MCF 10A (cell line): ENCODE measurements at regions not wholly inside any gene's neighbourhood (a gene's known extent, or its start where the extent isn't known, plus 50 kb on each side); places are given as distances from the start of the nearest gene placed in this dataset.

ENCODE experiments used
- BruUV-seq: library from RNA; stranded (reverse); fragments of 400-500 nt; replicated peaks from 2 replicates; lab custom pipeline; 2021; lab: Mats Ljungman, UMichigan
- CTCF ChIA-PET: fragments of 300-600 bp; sonication (Branson Sonifier 250); formaldehyde crosslinking; extraction: SDS; loops from one replicate; lab custom pipeline; 2021; ENCODE audit warnings: antibody characterized with exemption, inconsistent platforms; lab: Yijun Ruan, JAX
- POLR2A ChIA-PET: fragments of 300-600, 350-650 bp; sonication (Branson Sonifier 250); formaldehyde crosslinking; extraction: SDS; loops from one replicate; lab custom pipeline; 2020; ENCODE audit warnings: antibody characterized with exemption, inconsistent platforms; lab: Yijun Ruan, JAX
- DNase-seq: peaks from one replicate; pipeline ENCODE4 v3.0.0-alpha.2; 2018; ENCODE audit not compliant: unreplicated experiment
- H3K27ac Mint-ChIP-seq: one replicate; pipeline ENCODE4 v1.8.0; 2022; ENCODE audit warnings: mild to moderate bottlenecking, low read depth, mixed read lengths; ENCODE audit not compliant: unreplicated experiment
- H3K27me3 Mint-ChIP-seq: one replicate; pipeline ENCODE4 v1.8.0; 2022; ENCODE audit warnings: mixed read lengths; ENCODE audit not compliant: insufficient read depth, unreplicated experiment
- H3K36me3 Mint-ChIP-seq: one replicate; pipeline ENCODE4 v1.8.0; 2022; ENCODE audit warnings: mild to moderate bottlenecking, moderate library complexity, mixed read lengths; ENCODE audit not compliant: insufficient read depth, unreplicated experiment
- H3K4me1 Mint-ChIP-seq: one replicate; pipeline ENCODE4 v1.8.0; 2022; ENCODE audit warnings: mixed read lengths; ENCODE audit not compliant: insufficient read depth, unreplicated experiment
- H3K4me3 Mint-ChIP-seq: one replicate; pipeline ENCODE4 v1.8.0; 2022; ENCODE audit warnings: mild to moderate bottlenecking, moderate library complexity, mixed read lengths; ENCODE audit not compliant: unreplicated experiment
- H3K9me3 Mint-ChIP-seq: one replicate; pipeline ENCODE4 v1.8.0; 2022; ENCODE audit warnings: mixed read lengths; ENCODE audit not compliant: unreplicated experiment
- CTCF ChIP-seq: fragments of 200-600 bp; IDR thresholded peaks from one replicate; pipeline ENCODE4 v1.8.0; 2022; ENCODE audit warnings: antibody characterized with exemption, mild to moderate bottlenecking; ENCODE audit not compliant: unreplicated experiment
- intact Hi-C: fragments of 100-400 bp; cut with micrococcal nuclease; formaldehyde crosslinking; loops from 2 replicates; pipeline ENCODE4 v1.14.1; 2022

GRCh38 chr11:23751280-23751679, 745.6 kb upstream of the LUZP2 start:
- BruUV-seq: no TSS peak
- H3K27ac Mint-ChIP-seq: no peak overlapping the region
- TF ChIP-seq CTCF: no peak
- POLR2A ChIA-PET: no interaction called here
- DNase-seq: no peak
- H3K4me1 Mint-ChIP-seq: no peaks in the 10 kb centered on the region
- H3K36me3 Mint-ChIP-seq: no peaks in the 10 kb centered on the region
- no peaks in the 10 kb centered on the region for H3K9me3 Mint-ChIP-seq
- CTCF ChIA-PET: no interaction called here
- peaks cover 56% of the 10 kb centered on the region for H3K27me3 Mint-ChIP-seq
- intact Hi-C loops: no loop called here
- H3K4me3 Mint-ChIP-seq: no peak overlapping the region

GRCh38 chr11:23755076-23755475, 741.8 kb upstream of the LUZP2 start:
- no peak overlapping the region for H3K27ac Mint-ChIP-seq
- no peaks in the 10 kb centered on the region for H3K9me3 Mint-ChIP-seq
- POLR2A ChIA-PET: no interaction called here
- no peaks in the 10 kb centered on the region for H3K36me3 Mint-ChIP-seq
- no peak for DNase-seq
- CTCF ChIA-PET: no interaction called here
- intact Hi-C loops: no loop called here
- BruUV-seq: no TSS peak
- peaks cover 35% of the 10 kb centered on the region for H3K27me3 Mint-ChIP-seq
- no peaks in the 10 kb centered on the region for H3K4me1 Mint-ChIP-seq
- no peak overlapping the region for H3K4me3 Mint-ChIP-seq
- no peak for TF ChIP-seq CTCF

DNA sequence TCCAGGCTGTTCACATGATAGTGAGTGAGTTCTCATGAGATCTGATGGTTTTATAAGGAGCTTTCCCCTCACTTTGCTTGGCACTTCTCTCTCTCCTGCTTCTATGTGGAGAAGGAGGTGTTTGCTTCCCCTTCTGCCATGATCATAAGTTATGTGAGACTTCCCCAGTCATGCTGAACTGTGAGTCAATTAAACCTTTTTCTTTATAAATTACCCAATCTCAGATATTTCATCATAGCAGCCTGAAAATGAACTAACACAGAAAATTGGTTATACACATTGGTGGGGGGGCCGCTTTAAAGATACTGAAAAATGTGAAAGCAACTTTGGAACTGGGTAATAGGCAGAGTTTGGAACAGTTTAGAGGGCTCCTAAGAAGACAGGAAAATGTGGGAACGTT, 741.1 kb upstream of the LUZP2 start:
- Mint-ChIP-seq H3K9me3 (no peaks in the 10 kb centered on the region), H3K36me3 (no peaks in the 10 kb centered on the region), H3K4me1 (no peaks in the 10 kb centered on the region), H3K27ac (no peak overlapping the region), H3K4me3 (no peak overlapping the region), H3K27me3 (peaks cover 28% of the 10 kb centered on the region)
- no peak for TF ChIP-seq CTCF
- intact Hi-C loops: no loop called here
- BruUV-seq: no TSS peak
- ChIA-PET POLR2A (no interaction called here), CTCF (no interaction called here)
- no peak for DNase-seq

DNA sequence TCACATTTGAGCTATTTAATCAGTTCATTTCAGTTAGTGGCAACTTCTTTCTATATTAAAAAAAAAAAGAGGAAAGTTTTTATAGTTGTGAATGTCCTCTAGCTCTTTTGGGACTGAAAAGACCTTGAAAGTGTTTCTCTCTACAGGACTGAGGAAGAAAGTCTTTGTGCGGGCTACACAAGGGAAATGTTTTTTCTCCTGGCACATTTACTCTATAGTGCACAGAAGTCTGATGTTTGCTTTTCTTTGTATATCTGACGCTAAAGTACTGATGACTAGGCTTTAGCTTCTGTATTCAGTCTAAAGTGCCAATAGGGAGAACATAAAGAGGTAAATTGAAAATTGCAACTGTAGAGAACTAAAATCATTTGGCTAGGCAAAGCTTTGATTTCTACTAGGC, 737.4 kb upstream of the LUZP2 start:
- Mint-ChIP-seq H3K27me3 (peaks cover 36% of the 10 kb centered on the region), H3K4me1 (no peaks in the 10 kb centered on the region), H3K4me3 (no peak overlapping the region), H3K36me3 (no peaks in the 10 kb centered on the region), H3K27ac (no peak overlapping the region), H3K9me3 (no peaks in the 10 kb centered on the region)
- intact Hi-C loops: no loop called here
- no TSS peak for BruUV-seq
- no peak for TF ChIP-seq CTCF
- CTCF ChIA-PET: interaction anchor here (0.6 kb wide), 1 partner anchor 645 kb away, joined by 3 read pairs; no protein-coding TSS in a partner anchor
- no peak for DNase-seq
- POLR2A ChIA-PET: interaction anchor here (0.6 kb wide), 1 partner anchor 13 kb away, joined by 3 read pairs; no protein-coding TSS in a partner anchor
